RWPE2 (cell line): ENCODE measurements at regions not wholly inside any gene's neighbourhood (a gene's known extent, or its start where the extent isn't known, plus 50 kb on each side); places are given as distances from the start of the nearest gene placed in this dataset.

Source experiments
- ATAC-seq: fragments of 200-7000 bp; cut with Tn5 transposase; 3 replicates; pipeline ENCODE4 v1.9.1; 2021; ENCODE audit warnings: low read depth
- DNase-seq: peaks from one replicate; pipeline ENCODE4 v3.0.0-alpha.2; 2020; ENCODE audit warnings: low spot score
- H3K27ac ChIP-seq: fragments of 450-650 bp; 2 replicates; pipeline ENCODE4 v1.5.1; 2017; ENCODE audit warnings: mild to moderate bottlenecking; ENCODE audit not compliant: poor library complexity, severe bottlenecking
- H3K27me3 ChIP-seq: fragments of 250-450 bp; sonication (Bioruptor Pico); 2 replicates; pipeline ENCODE4 v1.5.1; 2021; ENCODE audit warnings: mild to moderate bottlenecking, moderate library complexity; ENCODE audit not compliant: insufficient read depth, poor library complexity, severe bottlenecking
- H3K36me3 ChIP-seq: fragments of 250-450 bp; sonication (Bioruptor Pico); 2 replicates; pipeline ENCODE4 v1.5.1; 2020; ENCODE audit warnings: low read depth, mild to moderate bottlenecking, moderate library complexity
- H3K4me1 ChIP-seq: fragments of 250-450 bp; sonication (Bioruptor Pico); 2 replicates; pipeline ENCODE4 v1.5.1; 2021; ENCODE audit warnings: mild to moderate bottlenecking, moderate library complexity; ENCODE audit not compliant: insufficient read depth, poor library complexity, severe bottlenecking
- H3K4me3 ChIP-seq: fragments of 250-450 bp; sonication (Bioruptor Pico); 2 replicates; pipeline ENCODE4 v1.5.1; 2021; ENCODE audit warnings: mild to moderate bottlenecking, moderate library complexity; ENCODE audit not compliant: severe bottlenecking
- H3K9me3 ChIP-seq: fragments of 250-450 bp; sonication (Bioruptor Pico); 2 replicates; pipeline ENCODE4 v1.5.1; 2021; ENCODE audit warnings: mild to moderate bottlenecking, moderate library complexity; ENCODE audit not compliant: severe bottlenecking
- CTCF ChIP-seq: fragments of 450-650 bp; IDR thresholded peaks from one replicate; pipeline ENCODE4 v1.5.1; 2017; ENCODE audit warnings: mild to moderate bottlenecking, moderate library complexity; ENCODE audit not compliant: poor library complexity, severe bottlenecking

GRCh38 chr7:96402913-96403312, 81.0 kb upstream of the SLC25A13 start:
- no peak for TF ChIP-seq CTCF
- no peaks in the 10 kb centered on the region for H3K27me3 ChIP-seq
- H3K4me1 ChIP-seq, result peaks cover 8% of the 10 kb centered on the region
- ATAC-seq (no peak), DNase-seq (no peak)
- H3K4me3 ChIP-seq, result no peak overlapping the region
- no peaks in the 10 kb centered on the region for H3K9me3 ChIP-seq
- no peaks in the 10 kb centered on the region for H3K36me3 ChIP-seq
- H3K27ac ChIP-seq, result no peak overlapping the region

GRCh38 chr7:96401200-96401599, 79.3 kb upstream of the SLC25A13 start:
- no peak for ATAC-seq
- Histone ChIP-seq H3K36me3 (no peaks in the 10 kb centered on the region), H3K27ac (no peak overlapping the region), H3K4me1 (peaks cover 8% of the 10 kb centered on the region), H3K9me3 (no peaks in the 10 kb centered on the region), H3K4me3 (no peak overlapping the region), H3K27me3 (no peaks in the 10 kb centered on the region)
- no peak for DNase-seq
- no peak for TF ChIP-seq CTCF

GRCh38 chr7:96400518-96400917, 78.6 kb upstream of the SLC25A13 start:
- H3K27me3 ChIP-seq, result no peaks in the 10 kb centered on the region

GRCh38 chr7:96400001-96400400, 78.1 kb upstream of the SLC25A13 start:
- Histone ChIP-seq H3K4me1 (peaks cover 8% of the 10 kb centered on the region), H3K9me3 (no peaks in the 10 kb centered on the region), H3K27me3 (no peaks in the 10 kb centered on the region), H3K36me3 (no peaks in the 10 kb centered on the region), H3K27ac (no peak overlapping the region), H3K4me3 (no peak overlapping the region)
- ATAC-seq, result no peak
- no peak for TF ChIP-seq CTCF
- DNase-seq, result no peak

More at GRCh38 chr7:96400518-96400917, 78.6 kb upstream of the SLC25A13 start:
- H3K4me1 ChIP-seq, result peaks cover 8% of the 10 kb centered on the region
- H3K36me3 ChIP-seq, result no peaks in the 10 kb centered on the region
- TF ChIP-seq CTCF, result no peak
- DNase-seq (no peak), ATAC-seq (peak; percentile 91)
- no peaks in the 10 kb centered on the region for H3K9me3 ChIP-seq
- H3K27ac ChIP-seq, result no peak overlapping the region
- H3K4me3 ChIP-seq, result no peak overlapping the region

GRCh38 chr7:96397936-96398598, 76.2 kb upstream of the SLC25A13 start:
- ATAC-seq (no peak), DNase-seq (no peak)
- TF ChIP-seq CTCF, result no peak

More at GRCh38 chr7:96397936-96398598, 76.2 kb upstream of the SLC25A13 start:
- Histone ChIP-seq H3K4me1 (peaks cover 8% of the 10 kb centered on the region), H3K4me3 (no peak overlapping the region), H3K27me3 (no peaks in the 10 kb centered on the region), H3K27ac (no peak overlapping the region), H3K9me3 (no peaks in the 10 kb centered on the region), H3K36me3 (no peaks in the 10 kb centered on the region)
